ENCODE measurements at regions not wholly inside any gene's neighbourhood (a gene's known extent, or its start where the extent isn't known, plus 50 kb on each side); places are given as distances from the start of the nearest gene placed in this dataset.
"Not testable (repeated sequence)": the region's sequence is repeated elsewhere in the genome, so short reads cannot be mapped to it uniquely, and the experiment has no call there.

DNA sequence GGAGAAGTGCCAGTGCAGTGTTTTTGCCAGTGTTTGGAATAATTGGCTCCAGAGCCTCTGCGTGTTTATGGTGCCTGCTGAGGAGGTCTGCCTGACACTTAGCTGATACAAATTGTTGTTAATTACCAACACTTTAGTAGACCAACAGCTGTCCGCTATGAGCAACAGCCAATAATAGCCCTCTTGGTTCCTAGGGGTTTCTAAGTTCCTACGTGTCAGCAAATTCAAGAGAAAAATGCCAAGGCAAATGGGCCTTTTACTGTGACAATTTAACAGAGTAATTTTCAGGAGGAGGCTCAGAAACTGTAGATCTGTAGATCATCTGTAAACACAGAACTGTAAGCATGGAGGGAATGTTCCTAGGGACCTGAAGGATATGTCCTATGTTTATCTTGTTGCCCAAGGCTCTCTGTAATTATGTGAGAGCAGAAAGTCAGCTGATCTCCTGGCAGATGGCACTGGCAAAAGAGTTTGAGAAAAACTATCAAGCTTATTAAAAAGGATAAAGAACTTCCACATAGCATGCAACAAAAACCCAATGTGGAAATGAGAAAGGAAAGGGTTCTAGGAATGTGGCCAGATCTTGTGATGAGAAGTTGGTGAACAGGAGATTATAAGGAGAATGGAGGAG, 157.7 kb downstream of the GJA1 start:
- DNase-seq (ENCODE audit: extremely low read depth, low read depth) = no peak

GRCh38 chr6:121594053-121594452, 158.6 kb downstream of the GJA1 start:
- DNase-seq (ENCODE audit: extremely low read depth, low read depth) = no peak

DNA sequence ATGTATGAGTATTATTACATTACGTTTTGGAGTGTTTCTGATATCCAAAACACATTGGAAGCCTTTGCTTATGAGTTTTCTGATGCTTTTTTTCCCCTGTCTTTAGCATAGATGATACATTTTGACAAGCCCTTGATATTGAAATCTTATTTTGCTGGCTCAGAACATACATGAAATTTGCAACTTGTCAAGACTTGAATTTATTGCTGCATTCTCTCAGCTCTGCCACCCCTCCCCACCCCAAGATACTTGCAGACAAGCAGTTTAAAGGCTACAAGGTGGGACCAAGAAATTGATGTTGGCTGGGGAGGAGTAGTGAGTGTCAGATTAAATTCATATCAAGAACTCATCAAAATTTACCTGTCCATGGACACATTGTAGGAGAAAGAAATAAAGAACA, 160.2 kb downstream of the GJA1 start:
- DNase-seq (ENCODE audit: extremely low read depth, low read depth) = no peak

GRCh38 chr6:121596441-121596840, 161.0 kb downstream of the GJA1 start:
- DNase-seq (ENCODE audit: extremely low read depth, low read depth) = no peak

- DNase-seq (ENCODE audit: extremely low read depth, low read depth) = no peak
These were observed 162.2 kb downstream of the GJA1 start for GRCh38 chr6:121597654-121598053.

DNA sequence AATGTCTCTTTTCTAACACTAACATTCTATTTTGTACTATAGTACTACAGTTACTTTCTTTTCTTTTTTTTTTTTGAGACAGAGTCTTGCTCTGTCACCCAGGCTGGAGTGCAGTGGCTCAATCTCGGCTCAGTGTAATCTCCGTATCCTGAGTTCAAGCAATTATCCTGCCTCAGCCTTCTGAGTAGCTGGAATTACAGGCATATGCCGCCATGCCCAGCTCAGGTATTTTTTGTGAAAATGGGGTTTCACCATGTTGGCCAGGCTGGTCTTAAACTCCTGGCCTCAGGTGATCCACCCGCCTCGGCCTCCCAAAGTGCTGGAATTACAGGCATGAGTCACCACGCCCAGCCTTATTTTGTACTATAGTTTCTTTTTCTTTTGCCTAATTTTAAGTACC, 163.9 kb downstream of the GJA1 start:
- not testable (repeated sequence) for DNase-seq (ENCODE audit: extremely low read depth, low read depth)

DNA sequence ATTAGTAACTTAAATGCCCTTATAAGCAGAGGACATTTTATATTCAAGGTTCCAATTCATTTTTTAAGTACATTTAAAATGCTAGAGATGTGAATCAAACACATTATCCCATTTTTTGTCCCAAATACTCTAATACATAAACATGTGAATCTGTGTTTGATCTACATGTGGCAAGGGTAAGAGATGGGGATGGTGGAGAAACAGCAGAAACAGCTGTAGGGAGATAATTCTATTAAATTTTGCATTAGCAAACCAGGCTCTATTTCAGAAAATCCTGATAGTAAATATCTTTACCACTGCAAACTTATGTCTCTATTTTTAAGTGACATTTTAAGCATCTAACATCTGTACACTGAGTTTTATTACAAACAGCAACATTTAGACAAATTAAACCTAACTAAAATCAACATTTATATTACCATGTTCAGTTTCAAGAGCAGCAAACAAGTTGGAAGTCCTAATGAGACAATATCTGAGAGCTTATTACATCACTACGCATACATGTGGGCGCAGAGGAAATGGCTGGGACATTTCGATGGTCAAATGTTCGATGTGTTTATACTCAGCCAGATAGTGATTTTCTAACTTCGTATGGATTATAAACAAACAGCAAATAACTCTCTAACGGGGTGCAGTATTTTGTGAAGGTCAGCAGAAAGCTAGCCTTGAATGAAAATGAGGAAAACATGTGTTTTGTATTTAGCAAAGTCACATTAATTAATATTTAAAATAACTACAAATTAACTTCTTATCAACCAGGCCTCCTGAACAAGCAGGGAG, 165.1 kb downstream of the GJA1 start:
- DNase-seq (ENCODE audit: extremely low read depth, low read depth) = no peak

- DNase-seq (ENCODE audit: extremely low read depth, low read depth) = no peak
These were observed 168.0 kb downstream of the GJA1 start for GRCh38 chr6:121603486-121603885.

GRCh38 chr6:121607721-121608120, 172.3 kb downstream of the GJA1 start:
- no peak for DNase-seq (ENCODE audit: extremely low read depth, low read depth)

DNA sequence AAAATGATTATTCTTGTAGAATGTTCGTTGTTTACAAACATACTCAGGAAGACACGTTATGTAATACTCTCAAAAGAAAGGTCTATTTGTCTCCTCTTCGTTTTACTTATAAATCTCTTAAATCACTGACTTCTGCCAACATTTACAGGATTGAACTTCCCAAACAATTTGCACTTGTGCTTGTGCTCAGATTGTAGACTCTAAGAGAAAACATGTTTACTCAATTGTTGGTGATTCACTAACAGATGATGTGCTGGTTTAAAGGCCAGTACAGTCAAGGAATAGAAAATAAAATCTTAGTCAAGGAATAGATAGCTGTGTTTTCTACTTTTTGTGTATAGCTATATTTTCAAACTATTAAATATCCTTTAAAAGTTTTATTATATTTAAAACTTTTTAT, 172.8 kb downstream of the GJA1 start:
- no peak for DNase-seq (ENCODE audit: extremely low read depth, low read depth)

DNA sequence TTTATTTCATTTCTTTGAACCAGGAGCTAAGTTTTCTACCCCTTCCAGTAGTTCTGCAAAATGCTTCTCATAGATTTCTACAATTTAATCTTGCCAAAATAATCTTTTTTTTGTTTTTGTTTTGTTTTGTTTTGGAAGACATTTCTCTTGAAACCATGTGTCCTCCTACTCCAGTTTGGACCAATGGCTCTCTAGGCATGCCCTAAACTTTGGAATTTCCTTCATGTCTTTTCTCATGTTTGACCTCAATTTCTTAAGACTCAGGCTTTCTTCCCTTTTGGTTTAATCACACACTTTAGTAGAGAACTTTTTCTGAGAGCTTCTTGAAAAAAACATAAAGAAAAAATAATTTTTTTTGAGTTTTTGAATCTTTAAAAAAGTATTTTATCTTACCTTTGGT, 173.8 kb downstream of the GJA1 start:
- no peak for DNase-seq (ENCODE audit: extremely low read depth, low read depth)

- DNase-seq (ENCODE audit: extremely low read depth, low read depth) = no peak
These were observed 177.5 kb downstream of the GJA1 start for GRCh38 chr6:121612927-121613326.

DNA sequence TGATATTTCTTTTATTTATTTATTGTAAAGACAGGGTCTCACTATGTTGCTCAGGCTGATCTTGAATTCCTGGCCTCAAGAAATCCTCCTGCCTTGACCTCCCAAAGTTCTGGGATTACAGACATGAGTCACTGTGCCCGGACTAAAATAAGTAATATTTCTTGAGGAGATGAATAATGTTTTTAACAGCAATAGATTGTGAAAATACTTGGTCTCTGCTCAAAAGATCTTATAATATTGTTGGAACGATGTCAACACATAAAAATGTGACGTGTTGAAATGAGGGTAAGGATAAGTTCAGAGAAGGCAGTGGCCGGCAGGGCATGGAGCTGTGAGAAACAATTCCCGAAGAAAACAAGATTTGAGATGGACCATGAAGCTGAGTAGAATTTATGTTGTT, 178.7 kb downstream of the GJA1 start:
- DNase-seq (ENCODE audit: extremely low read depth, low read depth) = no peak

DNA sequence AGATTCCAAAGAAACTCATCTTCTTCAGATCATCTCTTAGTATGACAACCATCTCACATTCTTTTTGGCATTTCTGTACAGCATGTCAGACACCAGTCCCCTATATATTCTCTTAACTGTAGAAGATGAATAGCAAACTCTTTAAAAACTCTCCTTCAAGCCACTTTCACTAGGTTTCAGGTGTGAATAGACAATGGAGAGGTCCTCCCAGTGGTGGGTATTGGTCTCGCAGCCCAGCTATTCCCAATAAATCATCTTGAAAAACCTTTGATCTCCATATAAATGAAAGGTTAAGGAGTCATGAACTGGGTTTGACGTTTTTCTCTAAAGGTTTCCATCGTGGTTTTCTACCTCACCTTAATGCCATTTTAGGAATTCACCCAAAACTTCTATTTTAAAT, 180.0 kb downstream of the GJA1 start:
- DNase-seq (ENCODE audit: extremely low read depth, low read depth) = no peak

- DNase-seq (ENCODE audit: extremely low read depth, low read depth) = no peak
These were observed 181.0 kb downstream of the GJA1 start for GRCh38 chr6:121616406-121616805.

- no peak for DNase-seq (ENCODE audit: extremely low read depth, low read depth)
These were observed 181.9 kb downstream of the GJA1 start for GRCh38 chr6:121617388-121617787.

GRCh38 chr6:121619013-121619412, 183.6 kb downstream of the GJA1 start:
- DNase-seq (ENCODE audit: extremely low read depth, low read depth) = no peak

GRCh38 chr6:121619987-121620740, 184.7 kb downstream of the GJA1 start:
- DNase-seq (ENCODE audit: extremely low read depth, low read depth) = no peak

GRCh38 chr6:121627761-121628160, 192.3 kb downstream of the GJA1 start:
- no peak for DNase-seq (ENCODE audit: extremely low read depth, low read depth)

DNA sequence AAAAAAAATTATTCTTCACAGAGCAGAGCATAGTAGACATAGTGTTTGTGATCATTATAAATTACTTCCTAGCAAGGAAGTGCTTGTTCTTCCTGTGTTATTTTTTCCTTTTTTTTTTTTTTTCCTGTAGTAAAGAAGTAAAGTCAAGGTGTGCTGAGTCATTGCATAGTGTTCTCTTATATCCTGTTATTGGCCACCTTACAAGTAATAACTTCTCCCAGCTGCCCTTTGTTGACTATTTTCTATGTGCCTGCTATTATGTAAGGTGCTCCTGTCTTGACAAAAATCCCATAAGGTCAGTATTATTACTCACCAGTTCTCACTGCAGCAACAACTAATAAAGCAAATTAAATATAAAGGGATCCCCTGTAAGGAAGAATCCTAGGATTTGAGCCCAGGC, 195.3 kb downstream of the GJA1 start:
- DNase-seq (ENCODE audit: extremely low read depth, low read depth) = no peak

GRCh38 chr6:121631752-121632151, 196.3 kb downstream of the GJA1 start:
- DNase-seq (ENCODE audit: extremely low read depth, low read depth) = not testable (repeated sequence)

DNA sequence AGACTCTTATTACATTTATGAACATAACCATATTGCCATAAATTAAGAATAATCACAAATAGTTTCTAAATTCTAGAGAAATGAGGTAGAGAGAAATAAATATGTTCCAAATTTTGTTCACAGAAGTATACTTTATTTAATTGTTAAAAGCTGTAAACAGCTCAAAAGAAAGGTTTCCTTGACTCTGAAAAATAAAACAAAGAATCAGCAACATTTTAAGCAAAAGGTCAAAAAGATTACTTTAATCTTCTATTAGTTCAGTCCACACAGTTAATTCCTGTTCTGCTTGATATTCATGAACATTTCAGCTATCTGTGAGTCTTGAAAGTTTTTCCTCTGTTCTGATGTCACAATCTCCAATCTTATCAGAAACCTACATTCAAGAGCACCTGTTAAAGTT, 197.9 kb downstream of the GJA1 start:
- no peak for DNase-seq (ENCODE audit: extremely low read depth, low read depth)

All from NCI-H460 (cell line).